Activated CD4-positive, alpha-beta T cell treated with anti-CD3 and anti-CD28 coated beads, Interleukin-2, amount 10 ng/mL, durations not matched to agents 7 days and 5 days (primary cell): ENCODE measurements at regions not wholly inside any gene's neighbourhood (a gene's known extent, or its start where the extent isn't known, plus 50 kb on each side); places are given as distances from the start of the nearest gene placed in this dataset.
"Not testable (repeated sequence)": the region's sequence is repeated elsewhere in the genome, so short reads cannot be mapped to it uniquely, and the experiment has no call there.

Experiments used
- CTCF ChIA-PET: fragments of 350-600 bp; sonication (Branson Sonifier 250); formaldehyde crosslinking; loops from one replicate; lab custom pipeline; 2021; ENCODE audit warnings: antibody characterized with exemption; lab: Charles Lee
- POLR2A ChIA-PET: fragments of 350-600 bp; sonication (Branson Sonifier 250); formaldehyde crosslinking; loops from one replicate; lab custom pipeline; 2021; ENCODE audit warnings: antibody characterized with exemption; lab: Charles Lee
- DNase-seq: peaks from one replicate; pipeline ENCODE4 v3.0.0-alpha.2; 2020
- H3K27ac Mint-ChIP-seq: one replicate; pipeline ENCODE4 v1.8.0; 2021; ENCODE audit warnings: mild to moderate bottlenecking, moderate library complexity, mixed read lengths
- H3K27me3 Mint-ChIP-seq: one replicate; pipeline ENCODE4 v1.8.0; 2021; ENCODE audit warnings: mixed read lengths
- H3K36me3 Mint-ChIP-seq: one replicate; pipeline ENCODE4 v1.8.0; 2021; ENCODE audit warnings: low read depth, mixed read lengths
- H3K4me1 Mint-ChIP-seq: one replicate; pipeline ENCODE4 v1.8.0; 2021; ENCODE audit warnings: mixed read lengths
- H3K4me3 Mint-ChIP-seq: one replicate; pipeline ENCODE4 v1.8.0; 2021; ENCODE audit warnings: mild to moderate bottlenecking, moderate library complexity, mixed read lengths
- H3K9me3 Mint-ChIP-seq: one replicate; pipeline ENCODE4 v1.8.0; 2021; ENCODE audit warnings: mixed read lengths

DNA sequence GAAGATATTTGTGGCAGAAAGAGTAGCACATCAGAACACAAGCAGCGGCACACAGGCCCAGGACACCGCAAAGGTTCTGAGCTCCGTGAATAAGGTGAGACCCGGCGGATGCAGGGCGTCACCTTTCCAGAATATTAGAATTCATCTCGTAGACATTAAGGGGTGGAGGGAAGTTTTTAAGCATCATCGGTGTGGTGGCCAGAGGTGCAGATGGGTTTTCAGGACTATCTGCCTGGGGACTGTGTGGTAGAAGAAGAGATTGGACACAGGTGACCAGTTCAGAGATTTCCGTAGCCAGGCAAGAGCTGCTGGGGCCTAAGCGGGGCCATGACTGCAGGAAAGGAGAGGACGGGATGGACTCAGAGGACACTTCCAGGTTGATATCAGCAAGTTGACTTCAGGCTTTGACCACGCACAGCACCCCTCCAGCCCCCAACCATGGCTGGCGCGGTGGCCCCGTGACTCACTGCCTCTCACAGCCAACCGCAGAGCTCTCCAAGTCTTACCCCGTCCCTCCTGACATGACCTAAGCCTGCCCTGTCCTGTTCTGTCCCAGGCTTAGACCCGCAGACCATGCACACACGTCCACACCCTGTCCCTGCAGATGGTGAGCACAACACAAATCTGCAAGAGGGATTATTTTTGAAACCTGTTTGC is 97.2 kb downstream of the OAT start:
- no peaks in the 10 kb centered on the region for H3K4me1 Mint-ChIP-seq
- POLR2A ChIA-PET, result no interaction called here
- no peaks in the 10 kb centered on the region for H3K27me3 Mint-ChIP-seq

DNA sequence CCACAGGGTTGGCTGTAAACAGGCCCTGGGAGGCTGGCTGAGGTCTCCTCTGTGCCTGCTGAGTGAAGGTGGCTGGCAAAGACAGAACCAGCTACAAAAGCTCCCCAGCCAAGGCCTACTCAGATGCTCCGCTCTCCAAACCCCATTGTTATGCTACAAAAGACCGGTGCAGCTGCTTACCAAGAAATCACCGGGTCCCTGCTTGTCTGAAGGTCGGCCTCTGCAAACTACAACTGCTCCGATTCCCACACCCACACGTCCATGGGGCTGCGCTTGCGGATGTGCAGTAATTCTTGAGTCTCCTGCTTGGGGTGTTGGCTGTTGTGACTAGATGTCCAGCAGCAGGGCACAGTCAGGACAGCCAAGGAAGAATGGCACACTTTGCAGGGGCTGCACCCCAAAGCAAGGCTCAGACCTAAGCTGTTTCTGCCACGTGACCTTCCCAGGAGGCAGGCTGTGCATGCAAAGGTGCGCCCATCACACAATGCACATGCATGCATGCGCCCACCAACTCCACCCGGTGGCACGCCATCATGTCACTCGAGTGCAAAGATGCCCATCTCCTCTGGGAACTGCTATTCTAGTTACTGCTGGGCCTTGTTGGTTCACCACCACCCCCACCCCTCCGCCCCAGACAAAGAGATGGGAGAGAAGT is 97.8 kb downstream of the OAT start:
- POLR2A ChIA-PET, result no interaction called here
- Mint-ChIP-seq H3K9me3 (no peaks in the 10 kb centered on the region), H3K27ac (no peak overlapping the region), H3K36me3 (no peaks in the 10 kb centered on the region), H3K27me3 (no peaks in the 10 kb centered on the region), H3K4me3 (no peak overlapping the region), H3K4me1 (no peaks in the 10 kb centered on the region)
- no peak for DNase-seq
- CTCF ChIA-PET, result interaction anchor here (0.9 to 1.4 kb wide), 2 partner anchors 9 to 28 kb away, joined by 3 read pairs; no protein-coding TSS in a partner anchor

More for the DNA sequence above, 97.2 kb downstream of the OAT start:
- no peaks in the 10 kb centered on the region for H3K9me3 Mint-ChIP-seq
- no peak overlapping the region for H3K4me3 Mint-ChIP-seq
- no peak for DNase-seq
- H3K36me3 Mint-ChIP-seq, result no peaks in the 10 kb centered on the region
- no peak overlapping the region for H3K27ac Mint-ChIP-seq
- CTCF ChIA-PET, result no interaction called here

DNA sequence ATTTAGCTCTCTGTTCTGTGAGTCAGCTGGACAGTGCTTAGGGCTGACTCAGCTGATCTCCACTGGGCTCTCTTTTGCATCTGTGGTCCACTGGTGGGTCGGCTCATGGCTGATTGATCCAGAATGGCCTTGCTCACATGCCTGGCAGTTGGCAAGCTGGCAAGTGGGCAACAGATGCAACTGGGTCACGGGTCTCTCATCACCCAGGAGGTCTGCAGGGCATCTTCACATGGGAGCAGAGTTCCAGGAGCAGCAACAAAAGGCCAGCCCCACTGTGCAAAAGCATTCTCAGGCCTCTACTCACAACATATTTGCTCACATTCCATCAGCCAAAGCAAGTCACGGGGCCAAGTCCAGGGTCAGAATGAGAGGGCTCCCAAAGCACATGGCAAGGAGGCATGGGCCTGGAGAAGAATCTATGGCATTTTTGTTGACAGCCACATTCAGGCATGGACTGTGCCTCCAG is 98.8 kb downstream of the OAT start:
- no peaks in the 10 kb centered on the region for H3K36me3 Mint-ChIP-seq
- POLR2A ChIA-PET, result no interaction called here

DNA sequence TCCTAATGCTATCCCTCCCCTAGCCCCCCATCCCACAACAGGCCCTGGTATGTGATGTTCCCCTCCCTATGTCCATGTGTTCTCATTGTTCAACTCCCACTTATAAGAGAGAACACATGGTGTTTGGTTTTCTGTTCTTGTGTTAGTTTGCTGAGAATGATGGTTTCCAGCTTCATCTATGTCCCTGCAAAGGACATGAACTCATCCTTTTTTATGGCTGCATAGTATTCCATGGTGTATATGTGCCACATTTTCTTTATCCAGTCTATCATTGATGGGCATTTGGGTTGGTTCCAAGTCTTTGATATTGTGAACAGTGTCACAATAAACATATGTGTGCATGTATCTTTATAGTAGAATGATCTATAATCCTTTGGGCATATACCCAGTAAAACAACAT is 99.2 kb downstream of the OAT start:
- POLR2A ChIA-PET, H3K9me3 Mint-ChIP-seq, DNase-seq, H3K4me1 Mint-ChIP-seq, H3K4me3 Mint-ChIP-seq, H3K36me3 Mint-ChIP-seq, H3K27me3 Mint-ChIP-seq, CTCF ChIA-PET, H3K27ac Mint-ChIP-seq: not testable (repeated sequence)

More for the DNA sequence above, 98.8 kb downstream of the OAT start:
- Mint-ChIP-seq H3K4me3 (no peak overlapping the region), H3K27me3 (no peaks in the 10 kb centered on the region), H3K4me1 (no peaks in the 10 kb centered on the region), H3K27ac (no peak overlapping the region), H3K9me3 (no peaks in the 10 kb centered on the region)
- no peak for DNase-seq
- CTCF ChIA-PET, result interaction anchor here (0.9 to 1.4 kb wide), 2 partner anchors 8 to 29 kb away, joined by 3 read pairs; no protein-coding TSS in a partner anchor

DNA sequence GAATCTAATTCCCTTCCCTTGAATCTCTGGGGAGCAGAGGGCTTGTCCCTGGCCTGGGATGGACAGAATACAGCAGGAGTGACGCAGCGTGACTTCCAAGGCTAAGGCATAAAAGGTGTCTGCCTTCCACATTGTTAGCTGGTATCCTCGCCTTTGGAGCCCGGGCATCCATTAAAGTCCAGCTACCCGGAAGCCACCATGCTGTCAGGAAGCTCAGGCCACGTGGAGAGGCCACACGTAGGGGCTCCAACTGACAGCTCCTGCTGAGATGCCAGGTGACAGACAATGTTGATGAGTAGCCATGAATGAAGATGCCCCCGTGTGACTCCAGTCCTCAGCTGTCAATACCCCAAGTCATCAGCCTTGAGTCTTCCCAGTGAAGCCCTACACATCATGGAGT is 99.9 kb downstream of the OAT start:
- Mint-ChIP-seq H3K9me3 (peaks cover 5% of the 10 kb centered on the region), H3K27me3 (no peaks in the 10 kb centered on the region), H3K27ac (no peak overlapping the region), H3K4me3 (no peak overlapping the region), H3K36me3 (no peaks in the 10 kb centered on the region), H3K4me1 (no peaks in the 10 kb centered on the region)
- ChIA-PET POLR2A (no interaction called here), CTCF (no interaction called here)
- DNase-seq, result no peak

DNA sequence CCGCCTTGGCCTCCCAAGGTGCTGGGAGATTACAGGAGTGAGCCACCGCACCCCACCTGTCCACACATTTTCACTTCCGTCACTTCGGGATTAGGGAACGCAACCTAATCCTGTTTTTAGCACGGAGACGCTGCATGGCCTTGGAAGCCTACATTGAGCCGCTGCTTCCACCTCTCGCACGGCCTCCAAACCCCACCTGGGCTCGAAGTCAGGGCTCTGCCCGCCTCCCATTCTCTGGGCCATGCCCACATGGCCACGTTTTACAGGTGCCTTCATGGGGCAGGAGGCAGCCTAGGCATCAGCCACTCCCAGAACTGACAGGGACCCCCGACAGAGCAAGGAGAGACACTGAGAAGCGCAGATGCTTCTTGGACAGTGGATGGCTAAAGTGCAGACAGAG is 100.6 kb downstream of the OAT start:
- DNase-seq, result no peak
- CTCF ChIA-PET, result no interaction called here
- H3K9me3 Mint-ChIP-seq, result peaks cover 5% of the 10 kb centered on the region
- no peak overlapping the region for H3K4me3 Mint-ChIP-seq
- H3K36me3 Mint-ChIP-seq, result no peaks in the 10 kb centered on the region
- POLR2A ChIA-PET, result no interaction called here
- no peak overlapping the region for H3K27ac Mint-ChIP-seq
- H3K4me1 Mint-ChIP-seq, result no peaks in the 10 kb centered on the region
- no peaks in the 10 kb centered on the region for H3K27me3 Mint-ChIP-seq

DNA sequence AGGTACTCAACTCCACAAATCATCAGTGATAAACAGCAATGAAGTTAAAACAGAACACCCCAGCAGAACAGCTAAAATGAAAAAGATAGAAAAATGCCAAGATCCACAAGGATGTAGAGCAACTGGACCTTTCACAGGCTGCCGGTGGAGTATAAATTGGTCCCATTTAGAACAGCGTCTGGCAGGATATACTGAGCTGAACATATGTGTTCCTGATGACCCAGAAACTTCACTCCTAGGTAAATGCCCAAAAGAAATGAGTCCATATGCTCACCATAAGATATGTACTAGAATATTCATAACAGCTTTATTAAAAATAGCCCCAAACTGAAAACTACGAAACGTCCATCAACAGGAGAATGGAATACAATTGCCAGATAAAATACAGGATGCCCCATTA is 102.4 kb downstream of the OAT start:
- CTCF ChIA-PET, result no interaction called here
- Mint-ChIP-seq H3K4me1 (no peaks in the 10 kb centered on the region), H3K27ac (no peak overlapping the region), H3K9me3 (peaks cover 8% of the 10 kb centered on the region), H3K36me3 (no peaks in the 10 kb centered on the region), H3K4me3 (no peak overlapping the region), H3K27me3 (no peaks in the 10 kb centered on the region)
- no peak for DNase-seq
- POLR2A ChIA-PET, result no interaction called here

DNA sequence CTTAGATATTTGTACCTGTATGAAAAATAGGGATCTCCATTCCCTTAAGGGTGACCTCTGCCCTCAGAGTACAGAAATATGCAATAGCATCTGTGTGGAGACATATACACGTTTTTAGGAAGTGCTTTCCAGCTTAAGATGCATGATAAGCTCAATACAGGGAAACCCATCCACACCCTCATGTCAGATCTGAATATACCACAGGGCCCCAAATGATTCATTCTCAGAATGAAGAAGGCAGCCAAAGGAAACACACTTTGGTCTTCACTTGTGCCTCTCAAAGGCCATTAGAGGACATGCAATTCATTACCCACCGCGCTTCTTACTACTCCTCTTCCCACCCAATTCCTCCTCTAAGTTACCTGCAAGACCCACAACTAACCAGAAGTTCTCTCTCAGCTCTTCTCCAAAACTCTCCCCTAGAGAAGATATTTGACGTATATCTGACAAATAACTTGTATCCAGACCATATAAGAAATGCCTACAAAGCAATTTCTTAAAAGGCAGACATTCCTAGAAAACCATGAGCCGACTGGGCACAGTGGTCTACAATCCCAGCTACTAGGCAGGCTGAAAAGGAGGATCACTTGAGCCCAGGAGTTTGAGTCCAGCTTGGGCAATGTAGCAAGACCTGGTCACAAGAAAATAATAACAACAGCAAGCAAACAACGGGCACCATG is 103.0 kb downstream of the OAT start:
- H3K36me3 Mint-ChIP-seq, result no peaks in the 10 kb centered on the region

DNA sequence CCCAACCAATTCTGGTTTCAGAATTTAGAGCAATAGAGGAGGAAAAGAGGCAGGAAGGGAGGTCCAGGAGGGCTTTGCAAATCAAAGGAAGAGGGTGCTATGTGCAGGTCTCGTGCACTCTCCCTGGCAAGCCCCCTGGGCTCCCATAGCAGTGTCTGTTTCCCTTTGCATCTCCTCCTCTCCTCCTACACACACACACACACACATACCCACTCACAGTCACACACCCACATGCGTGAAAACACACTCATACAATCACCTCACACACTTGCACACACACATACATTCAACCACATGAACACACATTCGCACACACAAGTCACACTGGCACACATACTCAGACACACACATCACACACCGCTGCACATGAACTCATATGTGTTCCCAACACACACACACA is 105.3 kb downstream of the OAT start:
- ChIA-PET POLR2A (no interaction called here), CTCF (no interaction called here)
- no peaks in the 10 kb centered on the region for H3K4me1 Mint-ChIP-seq
- H3K36me3 Mint-ChIP-seq, result no peaks in the 10 kb centered on the region
- no peak for DNase-seq
- H3K27me3 Mint-ChIP-seq, result peaks cover 2% of the 10 kb centered on the region
- H3K4me3 Mint-ChIP-seq, result no peak overlapping the region
- H3K9me3 Mint-ChIP-seq, result peaks cover 8% of the 10 kb centered on the region
- no peak overlapping the region for H3K27ac Mint-ChIP-seq

More for the DNA sequence above, 103.0 kb downstream of the OAT start:
- no peak for DNase-seq
- POLR2A ChIA-PET, result no interaction called here
- Mint-ChIP-seq H3K4me1 (no peaks in the 10 kb centered on the region), H3K27me3 (no peaks in the 10 kb centered on the region), H3K4me3 (no peak overlapping the region), H3K9me3 (peaks cover 8% of the 10 kb centered on the region), H3K27ac (no peak overlapping the region)
- CTCF ChIA-PET, result no interaction called here

DNA sequence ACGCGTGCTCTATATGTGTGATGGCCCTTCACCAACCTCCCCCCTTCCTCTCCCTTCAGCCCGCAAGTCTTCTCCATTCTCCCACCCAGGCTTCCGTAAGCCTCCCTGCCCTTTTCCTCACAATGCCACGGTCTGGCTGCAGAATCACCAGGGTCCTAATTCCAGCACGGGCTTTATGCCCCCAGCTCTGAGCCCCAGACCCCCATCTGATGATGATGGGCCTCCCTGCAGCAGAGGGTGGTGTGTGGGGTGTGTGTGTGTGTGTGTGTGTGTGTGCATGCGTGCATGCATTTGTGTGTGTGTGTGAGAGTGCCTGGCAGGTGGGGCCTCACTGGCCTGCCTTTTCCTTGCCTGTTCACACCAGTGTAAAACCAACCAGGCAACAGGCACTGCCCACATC is 109.9 kb downstream of the OAT start:
- Mint-ChIP-seq H3K27ac (no peak overlapping the region), H3K36me3 (no peaks in the 10 kb centered on the region), H3K4me3 (no peak overlapping the region), H3K27me3 (peaks cover 2% of the 10 kb centered on the region), H3K9me3 (peaks cover 3% of the 10 kb centered on the region), H3K4me1 (no peaks in the 10 kb centered on the region)
- ChIA-PET POLR2A (no interaction called here), CTCF (interaction anchor here (1.1 kb wide), 1 partner anchor 80 kb away, joined by 3 read pairs; no protein-coding TSS in a partner anchor)
- no peak for DNase-seq

DNA sequence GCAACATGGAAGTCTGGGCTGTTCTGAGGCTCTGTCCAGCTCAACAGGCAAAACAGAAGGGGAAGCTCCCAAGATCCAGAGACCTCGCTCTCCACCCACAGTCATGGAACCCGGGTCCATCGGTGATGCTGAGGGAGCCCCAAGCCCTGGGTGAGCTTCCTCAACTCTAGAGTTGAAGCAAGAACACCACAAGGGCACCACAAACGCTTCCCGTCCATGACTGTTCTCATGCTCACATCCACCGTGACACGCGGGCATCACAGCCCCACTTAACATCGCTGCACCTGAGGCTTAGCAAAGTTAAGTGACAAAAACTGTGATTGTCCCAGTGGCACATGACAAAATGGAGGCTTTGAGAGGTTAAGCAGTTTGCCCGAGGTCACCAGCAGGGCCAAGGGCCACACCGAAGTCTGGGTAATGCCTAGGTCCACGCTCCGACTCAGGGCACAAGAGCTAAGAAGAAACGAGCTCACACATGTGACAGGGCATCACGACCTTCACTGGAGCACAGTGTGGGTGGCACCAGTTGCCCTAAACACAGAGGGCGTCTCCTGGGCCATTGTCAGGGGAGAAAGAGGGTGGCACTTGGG is 110.6 kb downstream of the OAT start:
- Mint-ChIP-seq H3K27ac (no peak overlapping the region), H3K9me3 (peaks cover 3% of the 10 kb centered on the region), H3K4me1 (no peaks in the 10 kb centered on the region), H3K4me3 (no peak overlapping the region), H3K36me3 (no peaks in the 10 kb centered on the region), H3K27me3 (peaks cover 2% of the 10 kb centered on the region)
- POLR2A ChIA-PET, result no interaction called here
- CTCF ChIA-PET, result no interaction called here
- DNase-seq, result no peak

DNA sequence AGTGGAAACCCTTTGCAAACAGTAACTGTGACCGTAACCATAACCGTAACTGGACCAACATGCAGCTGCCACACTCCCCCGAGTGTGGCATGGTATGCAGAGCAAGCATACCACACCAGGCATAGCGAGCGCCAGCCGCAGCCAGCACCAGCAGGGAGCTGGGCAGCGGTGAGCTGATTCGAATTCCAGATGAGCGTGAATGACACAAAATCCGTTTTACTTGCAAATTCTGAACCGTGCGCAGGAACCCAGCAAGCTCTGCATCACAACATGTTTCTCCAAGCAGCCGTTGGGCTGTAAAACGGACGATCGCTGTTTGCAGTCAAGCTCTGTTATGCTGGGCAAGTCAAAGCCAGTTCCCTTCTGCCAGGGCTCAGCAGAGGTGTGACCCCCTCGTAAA is 111.1 kb downstream of the OAT start:
- no peaks in the 10 kb centered on the region for H3K36me3 Mint-ChIP-seq
- DNase-seq, result no peak
- H3K27me3 Mint-ChIP-seq, result peaks cover 2% of the 10 kb centered on the region
- POLR2A ChIA-PET, result no interaction called here
- CTCF ChIA-PET, result no interaction called here
- no peak overlapping the region for H3K4me3 Mint-ChIP-seq
- H3K27ac Mint-ChIP-seq, result no peak overlapping the region
- no peaks in the 10 kb centered on the region for H3K4me1 Mint-ChIP-seq
- H3K9me3 Mint-ChIP-seq, result no peaks in the 10 kb centered on the region

DNA sequence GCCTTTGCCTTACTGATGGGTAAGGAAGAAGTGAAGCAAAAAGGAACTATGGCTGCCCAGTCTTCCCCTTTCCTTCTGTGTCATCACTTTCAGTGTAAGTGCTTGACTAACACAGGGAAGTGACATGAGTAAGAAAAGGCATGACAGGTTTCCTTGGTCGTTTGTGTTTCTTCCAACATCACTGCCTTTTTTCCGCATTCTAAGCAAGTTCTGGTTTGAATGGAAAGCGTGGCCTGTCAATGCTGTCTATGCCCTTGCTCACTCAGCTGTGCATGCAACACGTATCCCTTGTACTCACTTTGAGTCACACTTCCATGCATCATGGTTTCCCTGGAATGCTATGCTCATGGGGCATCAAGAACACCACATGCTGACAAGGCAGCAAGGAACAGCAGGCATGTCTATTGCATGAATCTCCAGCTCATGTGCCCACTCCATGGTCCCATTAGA is 111.8 kb downstream of the OAT start:
- Mint-ChIP-seq H3K9me3 (no peaks in the 10 kb centered on the region), H3K4me3 (no peak overlapping the region), H3K36me3 (no peaks in the 10 kb centered on the region), H3K27me3 (peaks cover 2% of the 10 kb centered on the region), H3K4me1 (no peaks in the 10 kb centered on the region), H3K27ac (no peak overlapping the region)
- ChIA-PET POLR2A (no interaction called here), CTCF (no interaction called here)
- DNase-seq, result no peak
